ENCODE measurements at regions not wholly inside any gene's neighbourhood (a gene's known extent, or its start where the extent isn't known, plus 50 kb on each side); places are given as distances from the start of the nearest gene placed in this dataset.

DNA sequence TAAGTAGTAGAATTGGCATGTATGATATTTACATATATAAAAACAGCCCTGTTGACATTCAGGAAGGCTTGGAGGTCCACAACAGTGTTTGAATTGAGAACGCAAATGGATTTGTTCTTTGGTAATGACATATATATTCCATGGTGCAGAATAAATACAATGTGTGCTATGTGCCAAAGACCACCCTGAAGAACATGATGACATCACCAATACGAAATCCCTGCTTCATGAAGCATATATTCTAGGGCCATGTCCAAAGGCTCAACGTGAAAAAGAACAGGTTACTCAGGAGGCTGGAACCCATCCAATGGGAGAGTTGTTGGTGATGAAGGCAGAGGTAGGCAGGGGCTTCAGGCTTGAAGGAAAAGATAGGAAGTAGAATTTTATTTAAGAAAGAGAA, 423.9 kb upstream of the MAF start:
- Histone ChIP-seq H3K4me1 (ENCODE audit: insufficient read depth, low read length) (peaks cover 5% of the 10 kb centered on the region), H3K36me3 (ENCODE audit: insufficient read depth, low read length) (no peaks in the 10 kb centered on the region), H3K9me3 (ENCODE audit: control insufficient read depth in 1 of 2, insufficient read depth in 1 of 2, low read length in 2 of 2) (no peaks in the 10 kb centered on the region), H3K27me3 (ENCODE audit: control insufficient read depth in 1 of 2, insufficient read depth in 2 of 2, low read length in 2 of 2) (no peaks in the 10 kb centered on the region), H3K27ac (ENCODE audit: low read depth in 1 of 2, low read length in 2 of 2) (no peak overlapping the region), H3K4me3 (ENCODE audit: low read length) (no peak overlapping the region)
- DNase-seq (no peak), ATAC-seq (ENCODE audit: poor library complexity) (no peak)
- ChIA-PET CTCF (no interaction called here), POLR2A (no interaction called here)
- TF ChIP-seq, protein P1, sequence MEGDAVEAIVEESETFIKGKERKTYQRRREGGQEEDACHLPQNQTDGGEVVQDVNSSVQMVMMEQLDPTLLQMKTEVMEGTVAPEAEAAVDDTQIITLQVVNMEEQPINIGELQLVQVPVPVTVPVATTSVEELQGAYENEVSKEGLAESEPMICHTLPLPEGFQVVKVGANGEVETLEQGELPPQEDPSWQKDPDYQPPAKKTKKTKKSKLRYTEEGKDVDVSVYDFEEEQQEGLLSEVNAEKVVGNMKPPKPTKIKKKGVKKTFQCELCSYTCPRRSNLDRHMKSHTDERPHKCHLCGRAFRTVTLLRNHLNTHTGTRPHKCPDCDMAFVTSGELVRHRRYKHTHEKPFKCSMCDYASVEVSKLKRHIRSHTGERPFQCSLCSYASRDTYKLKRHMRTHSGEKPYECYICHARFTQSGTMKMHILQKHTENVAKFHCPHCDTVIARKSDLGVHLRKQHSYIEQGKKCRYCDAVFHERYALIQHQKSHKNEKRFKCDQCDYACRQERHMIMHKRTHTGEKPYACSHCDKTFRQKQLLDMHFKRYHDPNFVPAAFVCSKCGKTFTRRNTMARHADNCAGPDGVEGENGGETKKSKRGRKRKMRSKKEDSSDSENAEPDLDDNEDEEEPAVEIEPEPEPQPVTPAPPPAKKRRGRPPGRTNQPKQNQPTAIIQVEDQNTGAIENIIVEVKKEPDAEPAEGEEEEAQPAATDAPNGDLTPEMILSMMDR (IDR thresholded peaks at IDR 0.05) = no peak
- Mint-ChIP-seq H3K9me3 (peaks cover 2% of the 10 kb centered on the region), H3K4me1 (ENCODE audit: low read depth) (peaks cover 16% of the 10 kb centered on the region), H3K36me3 (ENCODE audit: low read depth) (no peaks in the 10 kb centered on the region), H3K27ac (no peak overlapping the region), H3K4me3 (no peak overlapping the region), H3K27me3 (peaks cover 5% of the 10 kb centered on the region)
- intact Hi-C loops (cut with DNase I, micrococcal nuclease) = no loop called here

DNA sequence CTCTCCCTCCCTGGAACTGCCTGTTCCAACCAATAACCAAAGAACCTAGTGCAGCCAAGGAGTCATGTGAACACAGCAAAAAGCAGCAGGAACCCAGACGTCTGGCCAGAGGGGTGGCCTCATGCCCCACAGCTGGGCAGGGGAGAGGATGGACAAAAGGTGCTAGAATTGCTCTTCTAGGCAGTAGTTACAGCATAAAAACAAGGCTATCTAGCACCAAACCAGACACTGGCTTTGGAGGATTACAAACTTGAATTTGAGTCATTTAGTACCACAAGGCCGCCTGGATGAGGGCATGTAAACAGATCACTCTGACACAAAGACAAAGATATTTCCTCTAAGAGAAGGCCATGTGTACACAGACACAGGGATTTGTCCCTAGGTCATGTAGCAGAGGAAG, 423.3 kb upstream of the MAF start:
- Histone ChIP-seq H3K36me3 (ENCODE audit: insufficient read depth, low read length) (no peaks in the 10 kb centered on the region), H3K9me3 (ENCODE audit: control insufficient read depth in 1 of 2, insufficient read depth in 1 of 2, low read length in 2 of 2) (no peaks in the 10 kb centered on the region), H3K27ac (ENCODE audit: low read depth in 1 of 2, low read length in 2 of 2) (no peak overlapping the region), H3K27me3 (ENCODE audit: control insufficient read depth in 1 of 2, insufficient read depth in 2 of 2, low read length in 2 of 2) (no peaks in the 10 kb centered on the region), H3K4me1 (ENCODE audit: insufficient read depth, low read length) (peaks cover 5% of the 10 kb centered on the region), H3K4me3 (ENCODE audit: low read length) (no peak overlapping the region)
- peaks cover 5% of the 10 kb centered on the region for H3K27me3 Mint-ChIP-seq
- H3K4me3 Mint-ChIP-seq = no peak overlapping the region
- H3K36me3 Mint-ChIP-seq (ENCODE audit: low read depth) = no peaks in the 10 kb centered on the region
- H3K27ac Mint-ChIP-seq = no peak overlapping the region
- ChIA-PET POLR2A (no interaction called here), CTCF (no interaction called here)
- peaks cover 2% of the 10 kb centered on the region for H3K9me3 Mint-ChIP-seq
- DNase-seq (no peak), ATAC-seq (ENCODE audit: poor library complexity) (no peak)
- TF ChIP-seq, protein P1 (IDR thresholded peaks at IDR 0.05) = no peak
- intact Hi-C loops (cut with DNase I, micrococcal nuclease) = no loop called here
- peaks cover 16% of the 10 kb centered on the region for H3K4me1 Mint-ChIP-seq (ENCODE audit: low read depth)

DNA sequence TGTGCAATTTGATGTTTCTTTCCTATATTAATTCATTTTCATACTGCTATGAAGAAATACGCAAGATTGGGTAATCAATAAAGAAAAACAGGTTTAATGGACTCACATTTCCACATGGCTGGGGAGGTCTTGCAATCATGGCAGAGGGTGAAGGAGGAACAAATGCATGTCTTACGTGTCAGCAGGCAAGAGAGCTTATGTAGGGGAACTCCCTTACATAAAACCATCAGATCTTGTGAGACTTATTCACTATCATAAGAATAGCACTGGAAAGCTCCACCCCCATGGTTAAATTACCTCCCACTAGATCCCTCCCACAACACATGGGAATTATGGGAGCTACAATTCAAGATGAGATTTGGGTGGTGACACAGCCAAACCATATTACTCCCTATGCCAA, 418.9 kb upstream of the MAF start:
- ChIA-PET POLR2A (no interaction called here), CTCF (interaction anchor here (1.2 kb wide), 1 partner anchor 11 kb away, joined by 3 read pairs; no protein-coding TSS in a partner anchor)
- Histone ChIP-seq H3K27me3 (ENCODE audit: control insufficient read depth in 1 of 2, insufficient read depth in 2 of 2, low read length in 2 of 2) (no peaks in the 10 kb centered on the region), H3K27ac (ENCODE audit: low read depth in 1 of 2, low read length in 2 of 2) (no peak overlapping the region), H3K4me3 (ENCODE audit: low read length) (no peak overlapping the region), H3K9me3 (ENCODE audit: control insufficient read depth in 1 of 2, insufficient read depth in 1 of 2, low read length in 2 of 2) (no peaks in the 10 kb centered on the region), H3K4me1 (ENCODE audit: insufficient read depth, low read length) (no peaks in the 10 kb centered on the region), H3K36me3 (ENCODE audit: insufficient read depth, low read length) (no peaks in the 10 kb centered on the region)
- ATAC-seq (ENCODE audit: poor library complexity) (no peak), DNase-seq (no peak)
- Mint-ChIP-seq H3K27ac (no peak overlapping the region), H3K27me3 (no peaks in the 10 kb centered on the region), H3K4me3 (no peak overlapping the region), H3K36me3 (ENCODE audit: low read depth) (no peaks in the 10 kb centered on the region), H3K4me1 (ENCODE audit: low read depth) (no peaks in the 10 kb centered on the region), H3K9me3 (peaks cover 2% of the 10 kb centered on the region)
- TF ChIP-seq, protein P1 (IDR thresholded peaks at IDR 0.05) = no peak
- intact Hi-C loops (cut with DNase I, micrococcal nuclease) = no loop called here

Data from CD4-positive, alpha-beta T cell (primary cell).